OCI-LY1 (cell line): ENCODE measurements at regions not wholly inside any gene's neighbourhood (a gene's known extent, or its start where the extent isn't known, plus 50 kb on each side); places are given as distances from the start of the nearest gene placed in this dataset.
"Not testable (repeated sequence)": the region's sequence is repeated elsewhere in the genome, so short reads cannot be mapped to it uniquely, and the experiment has no call there.

Source experiments
- H2AFZ ChIP-seq: fragments of 200-600 bp; sonication (generic), shearing (Covaris generic); 2 replicates; pipeline ENCODE4 v1.6.0; 2014; ENCODE audit warnings: antibody characterized with exemption, mild to moderate bottlenecking, low read length
- H3F3A ChIP-seq: fragments of 200-600 bp; sonication (generic), shearing (Covaris generic); 2 replicates; pipeline ENCODE4 v1.6.0; 2014; ENCODE audit warnings: mild to moderate bottlenecking, antibody characterized with exemption, low read length, moderate library complexity; ENCODE audit not compliant: insufficient read depth
- H3K27ac ChIP-seq: fragments of 200-600 bp; sonication (generic); 2 replicates; pipeline ENCODE4 v1.5.1; 2014; ENCODE audit warnings: low read length, mixed run types, mild to moderate bottlenecking, low read depth; ENCODE audit not compliant: poor library complexity, severe bottlenecking
- H3K27me3 ChIP-seq: fragments of 200-600 bp; sonication (generic); 2 replicates; pipeline ENCODE4 v1.6.0; 2014; ENCODE audit warnings: antibody characterized with exemption, mild to moderate bottlenecking, low read length, moderate library complexity; ENCODE audit not compliant: insufficient read depth
- H3K36me3 ChIP-seq: fragments of 200-600 bp; sonication (generic); 2 replicates; pipeline ENCODE4 v1.6.1; 2014; ENCODE audit warnings: mild to moderate bottlenecking, antibody characterized with exemption, low read length, moderate library complexity, mixed read lengths; ENCODE audit not compliant: insufficient read depth
- H3K4me1 ChIP-seq: fragments of 200-600 bp; sonication (generic); 2 replicates; pipeline ENCODE4 v1.5.1; 2014; ENCODE audit warnings: mild to moderate bottlenecking, low read length, moderate library complexity; ENCODE audit not compliant: insufficient read depth, severe bottlenecking
- H3K4me2 ChIP-seq: fragments of 200-600 bp; sonication (generic), shearing (Covaris generic); 2 replicates; pipeline ENCODE4 v1.6.1; 2014; ENCODE audit warnings: low read length
- H3K4me3 ChIP-seq: fragments of 200-600 bp; sonication (generic); 2 replicates; pipeline ENCODE4 v1.5.1; 2014; ENCODE audit warnings: low read length, low read depth, mild to moderate bottlenecking, mixed read lengths; ENCODE audit not compliant: poor library complexity, severe bottlenecking
- H3K79me2 ChIP-seq: fragments of 200-600 bp; shearing (Covaris generic); 2 replicates; pipeline ENCODE4 v1.6.1; 2016; ENCODE audit warnings: mixed run types, low read length, mixed read lengths; ENCODE audit not compliant: insufficient read depth
- H3K9ac ChIP-seq: fragments of 200-600 bp; sonication (generic), shearing (Covaris generic); 2 replicates; pipeline ENCODE4 v1.6.1; 2014; ENCODE audit warnings: mild to moderate bottlenecking, low read length, mixed read lengths
- H3K9me2 ChIP-seq: fragments of 200-600 bp; sonication (generic), shearing (Covaris generic); 2 replicates; pipeline ENCODE4 v1.6.1; 2014; ENCODE audit warnings: low read depth, mild to moderate bottlenecking, low read length, mixed read lengths
- H3K9me3 ChIP-seq: fragments of 200-600 bp; shearing (Covaris generic); 2 replicates; pipeline ENCODE4 v1.6.1; 2014; ENCODE audit warnings: low read length, mixed read lengths
- H4K20me1 ChIP-seq: fragments of 200-600 bp; sonication (generic), shearing (Covaris generic); 2 replicates; pipeline ENCODE4 v1.6.0; 2016; ENCODE audit warnings: mild to moderate bottlenecking, low read length; ENCODE audit not compliant: insufficient read depth
- EZH2 ChIP-seq: fragments of 200-600 bp; sonication (generic), shearing (Covaris generic); IDR thresholded peaks from 2 replicates; pipeline ENCODE4 v1.8.0; 2017; ENCODE audit warnings: borderline replicate concordance, mixed run types, mild to moderate bottlenecking, antibody characterized with exemption, low read length, moderate library complexity, mixed read lengths
- TF ChIP-seq, protein P1 (sequence below): fragments of 200-600 bp; sonication (generic), shearing (Covaris generic); IDR thresholded peaks from 2 replicates; pipeline ENCODE4 v1.5.1; 2017; ENCODE audit warnings: mild to moderate bottlenecking, antibody characterized with exemption, low read length, moderate library complexity, mixed read lengths

DNA sequence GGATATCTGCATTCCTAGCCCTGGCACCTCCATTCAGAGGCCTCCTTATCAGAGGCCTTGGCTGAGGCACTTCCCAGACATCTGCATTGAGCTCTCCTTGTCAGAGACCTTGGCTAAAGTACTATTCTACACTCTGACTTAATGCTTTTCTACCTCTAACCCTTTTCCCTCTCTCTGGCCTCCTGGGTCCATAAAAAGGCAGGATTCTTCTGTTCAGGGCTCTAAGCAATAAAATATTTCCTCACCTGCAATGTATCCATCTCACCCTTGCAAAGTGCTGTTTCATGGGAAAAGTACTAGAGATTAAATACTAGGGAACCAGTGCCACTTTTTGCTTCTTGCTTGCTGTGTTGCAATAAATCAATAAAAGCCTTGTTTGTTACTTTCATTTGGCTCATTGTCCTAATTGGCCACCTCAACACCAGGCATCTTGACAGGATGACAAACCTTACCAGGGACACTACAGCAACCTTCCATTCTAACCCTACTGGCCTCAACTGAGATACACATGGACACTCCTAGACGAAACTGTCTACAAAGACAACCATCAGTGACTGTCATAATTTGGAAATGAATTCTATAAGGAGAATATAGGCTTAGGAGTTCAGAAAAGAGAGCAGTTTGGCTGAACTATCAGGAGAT, 106.5 kb upstream of the SETMAR start:
- Histone ChIP-seq H3F3A (no peaks in the 10 kb centered on the region), H3K9ac (no peak overlapping the region), H3K9me2 (no peaks in the 10 kb centered on the region), H3K4me1 (no peaks in the 10 kb centered on the region), H3K27me3 (no peaks in the 10 kb centered on the region), H4K20me1 (no peaks in the 10 kb centered on the region), H2AFZ (no peak overlapping the region), H3K79me2 (no peaks in the 10 kb centered on the region), H3K4me2 (no peak overlapping the region), H3K27ac (no peak overlapping the region), H3K4me3 (no peak overlapping the region), H3K9me3 (no peaks in the 10 kb centered on the region), H3K36me3 (no peaks in the 10 kb centered on the region)
- TF ChIP-seq EZH2 = no peak
- TF ChIP-seq, protein P1, sequence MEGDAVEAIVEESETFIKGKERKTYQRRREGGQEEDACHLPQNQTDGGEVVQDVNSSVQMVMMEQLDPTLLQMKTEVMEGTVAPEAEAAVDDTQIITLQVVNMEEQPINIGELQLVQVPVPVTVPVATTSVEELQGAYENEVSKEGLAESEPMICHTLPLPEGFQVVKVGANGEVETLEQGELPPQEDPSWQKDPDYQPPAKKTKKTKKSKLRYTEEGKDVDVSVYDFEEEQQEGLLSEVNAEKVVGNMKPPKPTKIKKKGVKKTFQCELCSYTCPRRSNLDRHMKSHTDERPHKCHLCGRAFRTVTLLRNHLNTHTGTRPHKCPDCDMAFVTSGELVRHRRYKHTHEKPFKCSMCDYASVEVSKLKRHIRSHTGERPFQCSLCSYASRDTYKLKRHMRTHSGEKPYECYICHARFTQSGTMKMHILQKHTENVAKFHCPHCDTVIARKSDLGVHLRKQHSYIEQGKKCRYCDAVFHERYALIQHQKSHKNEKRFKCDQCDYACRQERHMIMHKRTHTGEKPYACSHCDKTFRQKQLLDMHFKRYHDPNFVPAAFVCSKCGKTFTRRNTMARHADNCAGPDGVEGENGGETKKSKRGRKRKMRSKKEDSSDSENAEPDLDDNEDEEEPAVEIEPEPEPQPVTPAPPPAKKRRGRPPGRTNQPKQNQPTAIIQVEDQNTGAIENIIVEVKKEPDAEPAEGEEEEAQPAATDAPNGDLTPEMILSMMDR = no peak

DNA sequence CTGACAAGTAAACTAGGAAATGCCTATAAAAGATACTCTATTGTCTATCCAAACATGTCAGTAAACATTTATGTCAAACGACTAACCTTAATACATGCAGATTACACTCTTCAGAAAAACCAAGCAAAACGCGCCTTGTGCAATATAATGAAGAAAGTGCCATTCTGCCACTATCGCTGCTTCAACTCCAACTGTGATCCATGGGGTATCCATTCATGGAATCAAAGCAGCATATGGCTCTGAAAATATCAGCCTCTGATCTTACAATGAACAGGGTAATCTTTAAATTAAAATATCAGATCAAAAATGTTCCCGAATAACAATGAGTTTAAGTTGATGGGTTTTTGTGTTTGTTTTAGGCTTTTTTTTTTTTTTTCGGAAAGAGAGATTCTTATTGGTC, 105.5 kb upstream of the SETMAR start:
- H3K79me2 ChIP-seq = no peaks in the 10 kb centered on the region
- no peak overlapping the region for H3K27ac ChIP-seq
- no peaks in the 10 kb centered on the region for H3K4me1 ChIP-seq
- H3K4me2 ChIP-seq = no peak overlapping the region
- TF ChIP-seq, protein P1 = no peak
- TF ChIP-seq EZH2 = no peak
- H3K9me3 ChIP-seq = no peaks in the 10 kb centered on the region
- no peak overlapping the region for H3K4me3 ChIP-seq
- no peaks in the 10 kb centered on the region for H4K20me1 ChIP-seq
- H3K36me3 ChIP-seq = no peaks in the 10 kb centered on the region
- H3K9ac ChIP-seq = no peak overlapping the region
- H2AFZ ChIP-seq = no peak overlapping the region
- H3F3A ChIP-seq = no peaks in the 10 kb centered on the region
- no peaks in the 10 kb centered on the region for H3K27me3 ChIP-seq
- no peaks in the 10 kb centered on the region for H3K9me2 ChIP-seq

DNA sequence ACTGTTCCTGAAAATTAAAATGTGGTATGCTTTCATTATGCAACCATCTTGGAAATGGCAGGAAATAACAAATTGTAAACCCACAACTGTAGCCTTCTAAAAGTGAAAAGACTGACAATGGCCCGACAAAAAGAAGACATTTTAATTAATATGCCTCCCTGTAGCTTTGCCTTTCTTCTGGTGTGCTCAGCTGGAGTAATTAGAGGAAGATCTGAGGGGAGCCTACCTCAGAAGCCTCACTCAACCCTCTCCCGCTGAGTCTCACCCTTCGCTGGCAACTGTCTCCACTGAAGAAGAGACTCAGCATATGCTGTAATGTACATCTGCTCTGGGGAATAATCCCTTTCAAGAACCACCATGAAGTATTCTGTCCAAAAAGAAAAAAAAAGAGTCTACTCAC, 104.7 kb upstream of the SETMAR start:
- Histone ChIP-seq H3F3A (no peaks in the 10 kb centered on the region), H3K9ac (no peak overlapping the region), H4K20me1 (no peaks in the 10 kb centered on the region), H3K4me2 (no peak overlapping the region), H3K79me2 (no peaks in the 10 kb centered on the region), H2AFZ (no peak overlapping the region), H3K27ac (no peak overlapping the region), H3K27me3 (no peaks in the 10 kb centered on the region), H3K4me1 (no peaks in the 10 kb centered on the region), H3K9me3 (no peaks in the 10 kb centered on the region), H3K9me2 (no peaks in the 10 kb centered on the region), H3K36me3 (no peaks in the 10 kb centered on the region), H3K4me3 (no peak overlapping the region)
- TF ChIP-seq EZH2 = no peak
- TF ChIP-seq, protein P1 = no peak

DNA sequence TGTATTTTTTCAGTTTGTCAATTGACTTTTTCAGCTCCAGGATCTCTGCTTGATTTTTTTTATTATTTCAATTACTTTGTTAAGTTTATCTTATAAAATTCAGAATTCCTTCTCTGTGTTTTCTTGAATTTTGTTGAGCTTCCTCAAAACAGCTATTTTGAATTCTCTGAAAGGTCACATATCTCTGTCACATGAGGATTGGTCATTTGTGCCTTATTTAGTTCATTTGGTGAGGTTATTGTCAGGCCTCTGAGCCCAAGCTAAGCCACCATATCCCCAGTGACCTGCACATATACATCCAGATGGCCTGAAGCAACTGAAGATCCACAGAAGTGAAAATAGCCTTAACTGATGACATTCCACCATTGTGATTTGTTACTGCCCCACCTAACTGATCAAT, 98.4 kb upstream of the SETMAR start:
- H3K9ac ChIP-seq, H3F3A ChIP-seq, H3K27ac ChIP-seq, H3K4me1 ChIP-seq, H4K20me1 ChIP-seq, H3K27me3 ChIP-seq, H3K79me2 ChIP-seq, H3K9me2 ChIP-seq, H3K4me3 ChIP-seq, H3K4me2 ChIP-seq, H3K36me3 ChIP-seq, H2AFZ ChIP-seq, H3K9me3 ChIP-seq: not testable (repeated sequence)
